H1 (cell line): ENCODE measurements at regions not wholly inside any gene's neighbourhood (a gene's known extent, or its start where the extent isn't known, plus 50 kb on each side); places are given as distances from the start of the nearest gene placed in this dataset.

ENCODE experiments used
- CTCF ChIA-PET: fragments of 300-600 bp; sonication (Branson Sonifier 250); formaldehyde crosslinking; loops from one replicate; lab custom pipeline; 2021; ENCODE audit not compliant: partially characterized antibody; lab: Charles Lee
- POLR2A ChIA-PET: fragments of 300-600 bp; sonication (Branson Sonifier 250); formaldehyde crosslinking; loops from one replicate; lab custom pipeline; 2021; ENCODE audit warnings: inconsistent platforms; ENCODE audit not compliant: partially characterized antibody; lab: Charles Lee
- DNase-seq, 2 experiments: peaks; one replicate each; pipeline versions ENCODE4 v3.0.0 to v3.0.0-alpha.2; 2010 to 2022; ENCODE audit warnings: low spot score in 2 of 2, low read depth in 1 of 2, mixed read lengths in 1 of 2
- FAIRE-seq: peaks from 2 replicates; lab custom pipeline; 2011; peaks lifted over from hg19 to GRCh38; lab: Jason Lieb, UNC
- H2AFZ ChIP-seq: 2 replicates; pipeline ENCODE4 v1.8.1; 2012; ENCODE audit warnings: low read length, inconsistent platforms
- H2AK5ac ChIP-seq: 2 replicates; pipeline ENCODE4 v1.6.1; 2013; ENCODE audit warnings: low read depth, low read length
- H2BK120ac ChIP-seq: replicated peaks from 2 replicates; pipeline ENCODE3; 2013; ENCODE audit warnings: low read depth, low read length, inconsistent platforms
- H2BK12ac ChIP-seq: 2 replicates; pipeline ENCODE4 v1.6.1; 2013; ENCODE audit warnings: low read depth, low read length
- H2BK15ac ChIP-seq: 2 replicates; pipeline ENCODE4 v1.6.1; 2013; ENCODE audit warnings: low read length
- H2BK20ac ChIP-seq: 2 replicates; pipeline ENCODE4 v1.6.1; 2013; ENCODE audit warnings: low read length
- H2BK5ac ChIP-seq: 2 replicates; pipeline ENCODE4 v1.6.1; 2013; ENCODE audit warnings: low read depth, low read length
- H3K14ac ChIP-seq: 2 replicates; pipeline ENCODE4 v1.6.1; 2013; ENCODE audit warnings: inconsistent platforms; ENCODE audit not compliant: insufficient read length
- H3K18ac ChIP-seq: 2 replicates; pipeline ENCODE4 v1.6.1; 2013; ENCODE audit warnings: low read length; ENCODE audit errors: extremely low read depth
- H3K23ac ChIP-seq: 2 replicates; pipeline ENCODE4 v1.6.1; 2013; ENCODE audit warnings: inconsistent platforms; ENCODE audit not compliant: insufficient read length
- H3K23me2 ChIP-seq: 2 replicates; pipeline ENCODE4 v1.6.1; 2013; ENCODE audit warnings: low read depth, low read length
- H3K27ac ChIP-seq: 2 replicates; pipeline ENCODE4 v1.6.1; 2011; ENCODE audit warnings: low read depth, low read length, inconsistent platforms
- H3K27me3 ChIP-seq, 4 experiments: replicated peaks in 1 of 4; 1 replicate in 1 of 4; 2 replicates in 3 of 4; pipeline versions ENCODE4 v1.6.1 to v1.8.1; 2011 to 2013; ENCODE audit warnings: low read length in 3 of 4, mild to moderate bottlenecking in 3 of 4, inconsistent platforms in 2 of 4, mixed read lengths in 2 of 4, moderate library complexity in 1 of 4; ENCODE audit not compliant: control insufficient read depth in 3 of 4, insufficient read depth in 3 of 4; ENCODE audit errors: extremely low read depth in 1 of 4
- H3K36me3 ChIP-seq, 4 experiments: 2 replicates each; pipeline versions ENCODE4 v1.6.1 to v1.8.1; 2011 to 2013; ENCODE audit warnings: mild to moderate bottlenecking in 4 of 4, low read length in 3 of 4, moderate library complexity in 2 of 4, control low read depth in 1 of 4, inconsistent platforms in 1 of 4; ENCODE audit not compliant: insufficient read depth in 4 of 4, control insufficient read depth in 2 of 4
- H3K4ac ChIP-seq: replicated peaks from 2 replicates; pipeline ENCODE3; 2013; ENCODE audit warnings: low read length, low read depth, mixed read lengths, inconsistent platforms; ENCODE audit not compliant: insufficient read length
- H3K4me1 ChIP-seq, 4 experiments: replicated peaks in 1 of 4; 1 replicate in 1 of 4; 2 replicates in 3 of 4; pipeline versions ENCODE4 v1.6.1 to v1.8.1; 2011 to 2013; ENCODE audit warnings: low read length in 3 of 4, inconsistent platforms in 2 of 4, mixed read lengths in 1 of 4; ENCODE audit not compliant: insufficient read depth in 4 of 4, control insufficient read depth in 3 of 4
- H3K4me2 ChIP-seq, 2 experiments: 2 replicates each; pipeline versions ENCODE4 v1.6.1 to v1.8.1; 2011 to 2013; ENCODE audit warnings: low read depth in 2 of 2, low read length in 2 of 2, control low read depth in 1 of 2, inconsistent platforms in 1 of 2, mild to moderate bottlenecking in 1 of 2; ENCODE audit not compliant: insufficient read depth in 1 of 2
- H3K4me3 ChIP-seq, 4 experiments: fragments of 200-600, 300-600 bp in 1 of 4; sonication (generic), shearing (Covaris generic), sonication (Bioruptor Twin) in 1 of 4; 2 replicates each; pipeline versions ENCODE4 v1.5.1 to v1.8.1; 2011 to 2016; ENCODE audit warnings: low read length in 4 of 4, low read depth in 3 of 4, control low read depth in 2 of 4, inconsistent platforms in 2 of 4, mild to moderate bottlenecking in 2 of 4, mixed read lengths in 1 of 4, moderate library complexity in 1 of 4; ENCODE audit not compliant: insufficient read depth in 2 of 4; ENCODE audit errors: extremely low read depth in 1 of 4
- H3K56ac ChIP-seq: replicated peaks from 2 replicates; pipeline ENCODE3; 2013; ENCODE audit warnings: low read depth, mild to moderate bottlenecking, mixed read lengths, low read length, inconsistent platforms; ENCODE audit not compliant: insufficient read length
- H3K79me1 ChIP-seq: 2 replicates; pipeline ENCODE4 v1.6.1; 2013; ENCODE audit warnings: low read depth, low read length, control low read depth
- H3K79me2 ChIP-seq, 2 experiments: 2 replicates each; pipeline versions ENCODE4 v1.6.1 to v1.8.1; 2012 to 2013; ENCODE audit warnings: low read length in 2 of 2, mild to moderate bottlenecking in 2 of 2, inconsistent platforms in 1 of 2; ENCODE audit not compliant: insufficient read depth in 2 of 2, control insufficient read depth in 1 of 2
- H3K9ac ChIP-seq, 4 experiments: replicated peaks in 1 of 4; 1 replicate in 1 of 4; 2 replicates in 3 of 4; pipeline versions ENCODE4 v1.6.1 to v1.8.1; 2011 to 2013; ENCODE audit warnings: low read depth in 3 of 4, low read length in 3 of 4, control low read depth in 2 of 4, mild to moderate bottlenecking in 2 of 4, moderate library complexity in 2 of 4, inconsistent platforms in 1 of 4; ENCODE audit errors: extremely low read depth in 1 of 4
- H3K9me3 ChIP-seq, 2 experiments: 2 replicates each; pipeline versions ENCODE4 v1.6.1 to v1.8.1; 2012 to 2013; ENCODE audit warnings: mild to moderate bottlenecking in 2 of 2, moderate library complexity in 2 of 2, control low read depth in 1 of 2, inconsistent platforms in 1 of 2, low read depth in 1 of 2, low read length in 1 of 2, mixed read lengths in 1 of 2; ENCODE audit not compliant: insufficient read depth in 2 of 2
- H4K20me1 ChIP-seq, 2 experiments: replicated peaks in 1 of 2; 2 replicates each; pipeline versions ENCODE3 to v1.8.1; 2011 to 2013; ENCODE audit warnings: inconsistent platforms in 2 of 2, low read length in 2 of 2, mild to moderate bottlenecking in 1 of 2; ENCODE audit not compliant: insufficient read depth in 2 of 2, control insufficient read depth in 1 of 2
- H4K5ac ChIP-seq: 2 replicates; pipeline ENCODE4 v1.6.1; 2013; ENCODE audit warnings: low read length, low read depth, mixed read lengths, inconsistent platforms; ENCODE audit not compliant: insufficient read length
- H4K8ac ChIP-seq: 2 replicates; pipeline ENCODE4 v1.8.0; 2013; ENCODE audit warnings: mild to moderate bottlenecking, moderate library complexity, low read length, inconsistent platforms; ENCODE audit not compliant: insufficient read depth; ENCODE audit errors: extremely low read depth
- H4K91ac ChIP-seq: replicated peaks from 2 replicates; pipeline ENCODE3; 2013; ENCODE audit warnings: low read length, mixed read lengths, inconsistent platforms; ENCODE audit not compliant: insufficient read length
- CREB1 ChIP-seq: IDR thresholded peaks from 2 replicates; pipeline ENCODE4 v1.6.1; 2012; ENCODE audit warnings: inconsistent platforms
- EGR1 ChIP-seq: IDR thresholded peaks from 2 replicates; pipeline ENCODE4 v1.6.1; 2011; ENCODE audit warnings: low read depth, low read length, borderline replicate concordance
- HDAC6 ChIP-seq: IDR thresholded peaks from one replicate; pipeline ENCODE4 v1.7.1; 2012; ENCODE audit warnings: low read depth, mild to moderate bottlenecking, inconsistent platforms, low read length, moderate library complexity
- JUN ChIP-seq: IDR thresholded peaks from 2 replicates; pipeline ENCODE4 v1.6.1; 2011; ENCODE audit warnings: low read depth, mild to moderate bottlenecking, improper control_type of control experiment, low read length
- KDM1A ChIP-seq: fragments of 200-600, 300-600 bp; sonication (generic); IDR thresholded peaks from 2 replicates; pipeline ENCODE4 v1.7.1; 2016; ENCODE audit warnings: mild to moderate bottlenecking, low read length, borderline replicate concordance
- POLR2A ChIP-seq, 2 experiments: IDR thresholded peaks; 1 replicate in 1 of 2; 2 replicates in 1 of 2; pipeline ENCODE4 v1.6.1; 2011; ENCODE audit warnings: low read depth in 2 of 2, low read length in 2 of 2, mild to moderate bottlenecking in 2 of 2; ENCODE audit errors: control extremely low read depth in 1 of 2
- RAD21 ChIP-seq, 2 experiments: IDR thresholded peaks in 1 of 2; conservative IDR thresholded peaks in 1 of 2; 2 replicates each; pipeline ENCODE4 v1.6.1; 2011; ENCODE audit warnings: low read depth in 2 of 2, low read length in 2 of 2, improper control_type of control experiment in 1 of 2, inconsistent platforms in 1 of 2, mild to moderate bottlenecking in 1 of 2, moderate library complexity in 1 of 2
- RBBP5 ChIP-seq: IDR thresholded peaks from 2 replicates; pipeline ENCODE4 v1.7.1; 2012; ENCODE audit warnings: low read depth, mild to moderate bottlenecking, inconsistent platforms, low read length, moderate library complexity, borderline replicate concordance
- SIRT6 ChIP-seq: IDR thresholded peaks from one replicate; pipeline ENCODE4 v1.7.1; 2012; ENCODE audit warnings: low read length, inconsistent platforms
- SIX5 ChIP-seq: IDR thresholded peaks from 2 replicates; pipeline ENCODE4 v1.6.1; 2011; ENCODE audit warnings: mild to moderate bottlenecking, low read depth, low read length
- SP4 ChIP-seq: IDR thresholded peaks from 2 replicates; pipeline ENCODE4 v1.6.1; 2012; ENCODE audit warnings: low read length, inconsistent platforms
- SUZ12 ChIP-seq: fragments of 200-600 bp; sonication (generic); IDR thresholded peaks from 2 replicates; pipeline ENCODE4 v1.6.1; 2012; ENCODE audit warnings: mild to moderate bottlenecking, inconsistent platforms, low read length, moderate library complexity, mixed read lengths
- TBP ChIP-seq: IDR thresholded peaks from 2 replicates; pipeline ENCODE4 v1.6.1; 2011; ENCODE audit warnings: low read depth, low read length, improper control_type of control experiment
- WGBS, 2 experiments: shearing (Covaris generic) in 1 of 2; methylation state at CpG; one replicate each; pipeline versions ENCODE4 v1.1.6 to v1.1.7; 2013 to 2015; ENCODE audit warnings: low lambda C conversion rate in 2 of 2, mixed read lengths in 2 of 2, inconsistent platforms in 1 of 2, low coverage in 1 of 2, missing lambda C conversion rate in 1 of 2; ENCODE audit not compliant: insufficient replicate concordance in 2 of 2, insufficient coverage in 1 of 2, insufficient read length in 1 of 2; ENCODE audit errors: extremely low coverage in 1 of 2, missing lambda C conversion rate in 1 of 2; 5-methylcytosine and 5-hydroxymethylcytosine counted together
- TF ChIP-seq, protein P1 (sequence below), 3 experiments: IDR thresholded peaks; 1 replicate in 2 of 3; 2 replicates in 1 of 3; pipeline versions ENCODE4 v1.5.1 to v1.6.1; 2011; ENCODE audit warnings: low read length in 3 of 3, mild to moderate bottlenecking in 3 of 3, inconsistent platforms in 2 of 3, low read depth in 1 of 3, moderate library complexity in 1 of 3; ENCODE audit not compliant: insufficient read depth in 1 of 3; ENCODE audit errors: control extremely low read depth in 1 of 3

DNA sequence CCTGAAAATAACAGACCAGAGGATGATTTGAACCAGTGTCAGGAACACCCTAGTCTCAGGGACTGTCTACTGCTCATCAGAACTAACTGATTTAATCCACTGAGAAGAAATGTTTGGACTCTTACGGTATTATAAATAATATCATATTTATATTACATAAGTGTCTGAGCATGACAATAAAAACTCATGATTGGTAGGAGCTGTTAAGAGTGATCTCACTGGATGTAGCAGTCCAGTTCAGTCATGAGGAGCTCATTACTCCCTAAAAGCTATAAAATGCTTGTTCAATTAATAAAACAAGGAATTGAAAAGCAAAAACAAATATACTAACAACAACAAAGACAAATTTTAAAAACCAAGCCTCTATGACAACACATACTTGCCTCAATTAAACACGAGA, 68.8 kb upstream of the BCL9 start:
- Histone ChIP-seq H3K14ac (no peak overlapping the region), H4K91ac (no peak overlapping the region), H2AK5ac (no peak overlapping the region), H3K27ac (no peak overlapping the region), H2AFZ (no peak overlapping the region), H3K36me3 (no peaks in the 10 kb centered on the region), H3K4me3 (no peak overlapping the region), H3K23me2 (no peaks in the 10 kb centered on the region), H3K79me2 (no peaks in the 10 kb centered on the region), H3K9ac (no peak overlapping the region), H2BK120ac (no peak overlapping the region), H3K23ac (no peak overlapping the region), H4K20me1 (no peaks in the 10 kb centered on the region), H3K4ac (no peak overlapping the region), H3K9me3 (no peaks in the 10 kb centered on the region), H3K4me2 (no peak overlapping the region), H3K27me3 (no peaks in the 10 kb centered on the region), H2BK12ac (no peak overlapping the region), H3K79me1 (no peaks in the 10 kb centered on the region), H4K8ac (no peak overlapping the region), H2BK5ac (no peak overlapping the region), H3K18ac (no peak overlapping the region), H2BK15ac (no peak overlapping the region), H3K4me1 (no peaks in the 10 kb centered on the region), H2BK20ac (no peak overlapping the region), H4K5ac (no peak overlapping the region), H3K56ac (no peak overlapping the region)
- DNase-seq, result no peak
- no peak for FAIRE-seq
- ChIA-PET POLR2A (no interaction called here), CTCF (interaction anchor here (0.6 to 1.8 kb wide), 4 partner anchors 9 to 420 kb away, joined by 3 to 5 read pairs (median 4); no protein-coding TSS in a partner anchor)
- 83% methylated on average over 2 of the region's 2 CpGs; no CpG with 5 or more reads in 1 of the 2 experiments for WGBS, 2 experiments
- TF ChIP-seq SUZ12, result no peak
- no peak for TF ChIP-seq SIRT6
- no peak for TF ChIP-seq EGR1
- no peak for TF ChIP-seq SP4
- TF ChIP-seq RAD21 (IDR thresholded peaks at IDR 0.05 in 1 of 2, conservative IDR thresholded peaks at IDR 0.05 in 1 of 2; ENCODE audit: low read depth in 2 of 2, low read length in 2 of 2), result no peak
- TF ChIP-seq, protein P1, sequence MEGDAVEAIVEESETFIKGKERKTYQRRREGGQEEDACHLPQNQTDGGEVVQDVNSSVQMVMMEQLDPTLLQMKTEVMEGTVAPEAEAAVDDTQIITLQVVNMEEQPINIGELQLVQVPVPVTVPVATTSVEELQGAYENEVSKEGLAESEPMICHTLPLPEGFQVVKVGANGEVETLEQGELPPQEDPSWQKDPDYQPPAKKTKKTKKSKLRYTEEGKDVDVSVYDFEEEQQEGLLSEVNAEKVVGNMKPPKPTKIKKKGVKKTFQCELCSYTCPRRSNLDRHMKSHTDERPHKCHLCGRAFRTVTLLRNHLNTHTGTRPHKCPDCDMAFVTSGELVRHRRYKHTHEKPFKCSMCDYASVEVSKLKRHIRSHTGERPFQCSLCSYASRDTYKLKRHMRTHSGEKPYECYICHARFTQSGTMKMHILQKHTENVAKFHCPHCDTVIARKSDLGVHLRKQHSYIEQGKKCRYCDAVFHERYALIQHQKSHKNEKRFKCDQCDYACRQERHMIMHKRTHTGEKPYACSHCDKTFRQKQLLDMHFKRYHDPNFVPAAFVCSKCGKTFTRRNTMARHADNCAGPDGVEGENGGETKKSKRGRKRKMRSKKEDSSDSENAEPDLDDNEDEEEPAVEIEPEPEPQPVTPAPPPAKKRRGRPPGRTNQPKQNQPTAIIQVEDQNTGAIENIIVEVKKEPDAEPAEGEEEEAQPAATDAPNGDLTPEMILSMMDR (IDR thresholded peaks at IDR 0.05; ENCODE audit: control extremely low read depth in 1 of 3, insufficient read depth in 1 of 3, low read depth in 1 of 3, low read length in 3 of 3), result no peak
- no peak for TF ChIP-seq HDAC6
- no peak for TF ChIP-seq POLR2A (IDR thresholded peaks at IDR 0.05; ENCODE audit: control extremely low read depth in 1 of 2, low read depth in 2 of 2, low read length in 2 of 2)
- TF ChIP-seq KDM1A, result no peak
- no peak for TF ChIP-seq TBP
- no peak for TF ChIP-seq CREB1
- no peak for TF ChIP-seq JUN
- no peak for TF ChIP-seq SIX5
- TF ChIP-seq RBBP5, result no peak
